IgD-negative memory B cell (primary cell): ENCODE measurements at regions not wholly inside any gene's neighbourhood (a gene's known extent, or its start where the extent isn't known, plus 50 kb on each side); places are given as distances from the start of the nearest gene placed in this dataset.
"Not testable (repeated sequence)": the region's sequence is repeated elsewhere in the genome, so short reads cannot be mapped to it uniquely, and the experiment has no call there.

ENCODE experiments used
- H3K27ac Mint-ChIP-seq, 3 donors: one replicate each; pipeline ENCODE4 v1.8.0; 2020 to 2022; ENCODE audit warnings: mild to moderate bottlenecking in 3 of 3, mixed read lengths in 3 of 3, moderate library complexity in 1 of 3
- H3K27me3 Mint-ChIP-seq: one replicate; pipeline ENCODE4 v1.8.0; 2021; ENCODE audit warnings: mixed read lengths
- H3K36me3 Mint-ChIP-seq: one replicate; pipeline ENCODE4 v1.8.0; 2020; ENCODE audit warnings: mild to moderate bottlenecking, mixed read lengths
- H3K4me1 Mint-ChIP-seq, 3 donors: one replicate each; pipeline ENCODE4 v1.8.0; 2020 to 2022; ENCODE audit warnings: mixed read lengths in 3 of 3, mild to moderate bottlenecking in 1 of 3
- H3K4me3 Mint-ChIP-seq, 4 donors: one replicate each; pipeline ENCODE4 v1.8.0; 2020 to 2022; ENCODE audit warnings: mild to moderate bottlenecking in 4 of 4, mixed read lengths in 4 of 4, moderate library complexity in 3 of 4
- H3K9me3 Mint-ChIP-seq, 3 donors: one replicate each; pipeline ENCODE4 v1.8.0; 2020 to 2021; ENCODE audit warnings: mixed read lengths in 3 of 3, mild to moderate bottlenecking in 1 of 3

DNA sequence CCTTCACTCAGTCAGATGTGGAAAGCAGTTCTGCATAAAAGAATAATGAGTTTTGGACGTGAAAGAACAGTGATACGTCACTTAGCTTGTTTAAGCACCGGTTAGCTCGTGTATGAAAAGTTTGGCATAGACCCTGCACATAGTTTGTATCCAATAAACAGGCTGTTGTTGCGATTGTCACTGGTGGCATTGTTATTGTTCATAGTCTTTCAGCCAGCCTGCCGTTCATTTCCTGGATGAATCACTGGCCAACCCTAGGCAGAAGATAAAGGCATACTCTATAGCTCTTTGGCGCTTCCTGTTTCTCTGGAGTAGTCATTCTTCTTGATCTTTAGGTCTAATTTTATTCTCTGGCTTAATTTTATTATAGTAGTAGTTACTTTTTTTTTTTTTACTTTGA is 57.8 kb upstream of the ANKRD30A start:
- H3K27me3 Mint-ChIP-seq, result no peaks in the 10 kb centered on the region
- H3K36me3 Mint-ChIP-seq, result peaks cover 3% of the 10 kb centered on the region
- H3K4me1 Mint-ChIP-seq, result no peaks in the 10 kb centered on the region
- H3K9me3 Mint-ChIP-seq, result peaks cover 9 to 23% (median 9%) of the 10 kb centered on the region in 3 donors
- no peak overlapping the region for H3K27ac Mint-ChIP-seq
- no peak overlapping the region for H3K4me3 Mint-ChIP-seq

DNA sequence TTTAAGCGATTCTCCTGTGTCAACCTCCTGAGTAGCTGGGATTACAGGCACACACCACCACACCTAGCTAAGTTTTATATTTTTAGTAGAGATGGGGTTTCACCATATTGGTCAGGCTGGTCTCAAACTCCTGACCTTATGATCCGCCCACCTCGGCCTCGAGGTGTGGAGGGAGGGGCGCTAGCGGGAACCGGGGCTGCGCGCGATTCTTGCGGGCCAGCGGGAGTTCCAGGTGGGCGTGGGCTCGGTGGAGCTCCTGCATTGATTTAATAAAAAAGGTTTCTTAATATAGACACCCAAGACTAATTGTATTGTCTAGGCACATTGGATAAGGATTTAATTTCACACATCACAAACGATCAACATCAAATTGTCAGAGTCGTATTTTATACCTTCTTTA is 63.1 kb upstream of the ANKRD30A start:
- H3K36me3 Mint-ChIP-seq, H3K27ac Mint-ChIP-seq, H3K27me3 Mint-ChIP-seq, H3K4me3 Mint-ChIP-seq, H3K4me1 Mint-ChIP-seq: not testable (repeated sequence)
- H3K9me3 Mint-ChIP-seq, result peaks cover 4 to 19% (median 9%) of the 10 kb centered on the region in 3 donors

DNA sequence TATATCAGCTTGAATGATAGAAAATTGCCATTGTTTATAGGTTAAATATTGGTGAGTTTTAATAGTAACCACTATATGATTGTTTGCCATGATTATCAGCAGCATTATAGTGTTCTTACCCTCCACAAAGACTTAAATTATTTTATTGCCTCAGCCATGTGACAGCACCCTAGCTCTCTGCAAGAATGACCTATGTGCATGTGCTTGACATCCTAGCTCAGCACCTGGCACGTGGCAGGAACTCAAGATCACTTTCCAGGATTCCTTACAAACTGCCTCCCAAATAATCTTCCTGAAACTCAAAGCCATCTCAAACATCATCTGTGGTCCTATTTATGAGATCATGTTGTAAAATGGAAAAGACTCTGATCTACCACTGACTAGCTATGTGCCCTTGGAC is 68.1 kb upstream of the ANKRD30A start:
- H3K27ac Mint-ChIP-seq, result no peak overlapping the region
- H3K36me3 Mint-ChIP-seq, result peaks cover 2% of the 10 kb centered on the region
- H3K27me3 Mint-ChIP-seq, result no peaks in the 10 kb centered on the region
- H3K4me1 Mint-ChIP-seq, result peaks cover 0 to 2% (median 0%) of the 10 kb centered on the region in 3 donors
- peaks cover 5 to 13% (median 5%) of the 10 kb centered on the region in 3 donors for H3K9me3 Mint-ChIP-seq
- H3K4me3 Mint-ChIP-seq, result no peak overlapping the region

DNA sequence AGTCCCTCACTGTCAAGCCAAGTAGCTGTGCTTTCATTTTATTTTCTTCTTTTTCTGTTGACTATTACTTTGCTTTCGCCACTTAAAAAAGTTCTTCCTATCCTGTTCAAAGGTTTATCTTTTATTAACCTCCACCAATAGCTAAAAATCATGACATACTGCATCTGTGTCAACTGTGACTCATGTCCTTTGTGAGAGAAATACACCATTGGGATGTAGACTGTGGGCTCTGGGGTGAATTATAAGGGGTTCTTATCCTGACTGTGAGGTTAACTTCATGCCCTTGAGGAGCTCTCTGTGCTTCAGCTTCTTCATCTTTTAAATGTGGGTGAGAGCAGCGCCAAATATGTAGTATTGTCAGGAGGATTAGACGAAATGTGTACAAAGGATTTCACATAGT is 71.9 kb upstream of the ANKRD30A start:
- Mint-ChIP-seq H3K27me3 (no peaks in the 10 kb centered on the region), H3K27ac (no peak overlapping the region), H3K36me3 (no peaks in the 10 kb centered on the region), H3K4me1 (no peaks in the 10 kb centered on the region), H3K4me3 (no peak overlapping the region), H3K9me3 (peaks cover 7 to 10% (median 8%) of the 10 kb centered on the region in 3 donors)

DNA sequence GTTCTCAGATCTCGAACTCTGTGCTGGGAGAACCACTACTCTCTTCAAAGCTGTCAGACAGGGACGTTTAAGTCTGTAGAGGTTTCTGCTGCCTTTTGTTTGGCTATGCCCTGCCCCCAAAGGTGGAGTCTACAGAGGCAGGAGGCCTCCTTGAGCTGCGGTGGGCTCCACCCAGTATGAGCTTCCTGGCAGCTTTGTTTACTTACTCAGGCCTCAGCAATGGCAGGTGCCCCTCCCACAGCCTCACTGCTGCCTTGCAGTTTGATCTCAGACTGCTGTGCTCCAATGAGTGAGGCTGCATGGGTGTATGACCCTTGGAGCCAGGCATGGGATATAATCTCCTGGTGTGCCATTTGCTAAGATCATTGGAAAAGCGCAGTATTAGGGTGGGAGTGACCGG is 75.4 kb upstream of the ANKRD30A start:
- not testable (repeated sequence) for H3K4me1 Mint-ChIP-seq, H3K36me3 Mint-ChIP-seq, H3K4me3 Mint-ChIP-seq, H3K27ac Mint-ChIP-seq, H3K27me3 Mint-ChIP-seq
- H3K9me3 Mint-ChIP-seq, result peaks cover 8 to 13% (median 10%) of the 10 kb centered on the region in 3 donors

DNA sequence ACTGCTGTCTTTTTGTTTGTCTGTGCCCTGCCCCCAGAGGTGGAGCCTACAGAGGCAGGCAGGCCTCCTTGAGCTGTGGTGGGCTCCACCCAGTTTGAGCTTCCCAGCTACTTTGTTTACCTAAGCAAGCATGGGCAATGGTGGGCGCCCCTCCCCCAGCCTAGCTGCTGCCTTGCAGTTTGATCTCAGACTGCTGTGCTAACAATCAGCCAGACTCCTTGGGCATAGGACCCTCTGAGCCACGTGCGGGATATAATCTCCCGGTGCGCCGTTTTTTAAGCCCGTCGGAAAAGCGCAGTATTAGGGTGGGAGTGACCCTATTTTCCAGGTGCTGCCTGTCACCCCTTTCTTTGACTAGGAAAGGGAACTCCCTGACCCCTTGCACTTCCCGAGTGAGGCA is 81.1 kb upstream of the ANKRD30A start:
- H3K4me1 Mint-ChIP-seq, H3K36me3 Mint-ChIP-seq, H3K4me3 Mint-ChIP-seq, H3K27me3 Mint-ChIP-seq, H3K27ac Mint-ChIP-seq: not testable (repeated sequence)
- peaks cover 0 to 10% (median 9%) of the 10 kb centered on the region in 3 donors for H3K9me3 Mint-ChIP-seq

DNA sequence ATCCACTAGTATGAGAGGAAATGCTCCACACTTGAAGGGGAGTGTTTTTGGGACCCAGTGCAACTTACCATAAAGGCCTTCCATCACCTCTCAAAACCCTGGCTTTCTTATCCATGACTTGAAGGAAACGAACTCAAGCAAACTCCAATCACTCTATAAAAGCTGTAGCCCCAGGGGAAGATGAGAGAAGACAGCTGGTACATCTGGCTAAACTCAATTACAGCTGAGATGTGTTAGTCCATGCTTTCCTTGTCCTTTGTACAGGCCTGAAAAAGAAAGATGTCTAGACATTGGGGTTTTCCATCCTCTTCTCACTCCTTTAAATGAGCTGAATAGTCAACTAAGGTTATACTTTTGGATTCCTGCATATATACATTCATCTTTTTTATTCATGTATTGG is 89.5 kb upstream of the ANKRD30A start:
- Mint-ChIP-seq H3K4me1 (no peaks in the 10 kb centered on the region), H3K4me3 (no peak overlapping the region), H3K27me3 (no peaks in the 10 kb centered on the region), H3K27ac (no peak overlapping the region), H3K9me3 (peaks cover 0 to 5% (median 3%) of the 10 kb centered on the region in 3 donors), H3K36me3 (no peaks in the 10 kb centered on the region)

DNA sequence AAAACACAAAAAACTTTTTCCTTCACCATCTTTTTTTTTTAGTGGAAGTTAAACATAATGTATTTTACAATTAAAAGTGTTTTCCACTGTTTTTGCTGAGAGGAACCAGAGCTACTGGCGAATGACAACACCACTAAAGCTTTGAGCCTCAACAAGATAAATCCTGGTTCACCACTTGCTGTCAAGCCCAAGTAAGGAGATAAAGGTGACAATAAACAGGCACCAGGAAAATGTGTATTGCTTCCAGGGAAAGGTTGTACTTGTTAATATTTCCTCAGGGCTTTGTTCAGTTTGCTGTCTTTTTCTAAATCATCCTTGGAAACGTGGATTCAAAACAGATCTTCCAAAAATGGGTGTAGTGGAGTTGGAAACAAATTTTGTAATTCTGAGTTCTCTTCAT is 109.9 kb upstream of the ANKRD30A start:
- H3K4me3 Mint-ChIP-seq, result no peak overlapping the region
- H3K36me3 Mint-ChIP-seq, result no peaks in the 10 kb centered on the region
- no peak overlapping the region for H3K27ac Mint-ChIP-seq
- peaks cover 2 to 19% (median 7%) of the 10 kb centered on the region in 3 donors for H3K9me3 Mint-ChIP-seq
- H3K27me3 Mint-ChIP-seq, result no peaks in the 10 kb centered on the region
- H3K4me1 Mint-ChIP-seq, result no peaks in the 10 kb centered on the region

DNA sequence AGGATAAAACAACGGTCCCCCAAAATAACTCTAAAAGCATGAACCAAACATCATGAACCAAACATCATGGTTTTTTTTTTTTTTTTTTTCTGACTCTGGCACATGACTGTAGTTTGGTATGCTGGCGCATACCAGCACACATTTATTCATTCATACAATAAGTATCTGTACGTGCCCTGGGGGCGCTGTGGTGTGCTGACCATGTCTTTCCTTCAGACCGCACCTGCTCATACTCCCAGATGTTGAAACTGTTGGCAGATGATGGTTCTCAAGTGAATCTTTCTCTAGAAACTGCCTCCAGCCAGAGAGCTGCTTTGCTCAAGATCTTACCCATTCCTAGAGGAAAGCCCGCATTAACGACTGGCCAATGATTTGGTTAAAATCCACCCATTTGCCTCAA is 114.7 kb upstream of the ANKRD30A start:
- Mint-ChIP-seq H3K27ac (no peak overlapping the region), H3K27me3 (no peaks in the 10 kb centered on the region), H3K4me1 (no peaks in the 10 kb centered on the region), H3K4me3 (no peak overlapping the region), H3K36me3 (no peaks in the 10 kb centered on the region), H3K9me3 (peaks cover 0 to 19% (median 7%) of the 10 kb centered on the region in 3 donors)

DNA sequence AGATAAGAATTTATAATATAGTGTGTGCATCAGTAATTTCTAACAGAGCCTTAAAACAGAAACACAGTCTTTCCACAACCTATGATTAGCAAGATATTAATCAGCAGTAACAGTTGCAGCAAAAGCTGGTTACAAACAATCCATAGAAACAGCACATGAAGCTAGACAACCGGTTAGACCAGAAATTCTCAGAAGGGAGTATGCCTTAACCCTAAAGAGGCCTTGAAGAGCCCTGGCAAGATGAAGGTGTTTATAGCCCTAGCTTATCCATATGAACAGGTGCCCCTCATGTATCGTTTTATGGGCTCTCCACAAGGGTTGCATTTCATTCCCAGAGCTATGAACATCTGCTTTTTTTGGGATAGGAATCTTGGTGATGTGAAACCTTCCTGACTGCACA is 117.1 kb upstream of the ANKRD30A start:
- H3K4me1 Mint-ChIP-seq, H3K27ac Mint-ChIP-seq, H3K27me3 Mint-ChIP-seq, H3K4me3 Mint-ChIP-seq, H3K36me3 Mint-ChIP-seq: not testable (repeated sequence)
- peaks cover 0 to 11% (median 7%) of the 10 kb centered on the region in 3 donors for H3K9me3 Mint-ChIP-seq

DNA sequence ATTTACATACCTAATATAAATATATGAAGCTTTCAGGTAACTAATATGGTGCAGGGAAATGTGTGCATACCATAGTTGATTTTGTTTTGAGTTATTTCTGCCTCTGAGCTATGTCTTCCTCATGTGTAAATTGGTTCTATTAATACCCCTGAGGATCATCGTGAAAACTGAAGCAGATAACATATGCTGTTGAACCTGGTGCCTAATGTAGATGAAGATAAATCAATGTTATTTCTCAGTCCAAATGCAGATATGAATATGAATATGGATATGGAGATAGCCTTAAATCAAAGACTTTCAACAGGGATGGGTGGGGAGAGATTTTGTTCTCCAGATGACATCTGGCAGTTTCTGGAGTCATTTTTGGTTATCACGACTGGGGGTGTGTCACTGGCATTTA is 122.3 kb upstream of the ANKRD30A start:
- H3K9me3 Mint-ChIP-seq, result peaks cover 0 to 3% (median 2%) of the 10 kb centered on the region in 3 donors
- peaks cover 0 to 1% (median 0%) of the 10 kb centered on the region in 3 donors for H3K4me1 Mint-ChIP-seq
- no peak overlapping the region for H3K4me3 Mint-ChIP-seq
- H3K27ac Mint-ChIP-seq, result no peak overlapping the region
- H3K27me3 Mint-ChIP-seq, result no peaks in the 10 kb centered on the region
- no peaks in the 10 kb centered on the region for H3K36me3 Mint-ChIP-seq

DNA sequence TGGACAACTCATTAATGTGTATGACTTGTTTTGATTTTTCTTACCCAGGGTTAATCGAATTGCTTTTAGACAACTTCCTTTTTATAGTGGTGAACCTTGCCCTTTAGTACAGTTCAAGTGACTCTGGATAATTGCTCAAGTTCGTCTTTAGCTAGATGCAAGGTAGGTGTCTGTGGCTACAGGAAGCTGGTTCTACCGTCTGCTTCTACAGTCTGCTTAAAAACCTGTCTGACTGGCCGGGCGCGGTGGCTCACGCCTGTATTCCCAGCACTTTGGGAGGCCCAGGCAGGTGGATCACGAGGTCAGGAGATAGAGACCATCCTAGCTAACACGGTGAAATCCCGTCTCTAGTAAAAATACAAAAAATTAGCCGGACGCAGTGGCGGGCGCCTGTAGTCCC is 129.6 kb upstream of the ANKRD30A start:
- not testable (repeated sequence) for H3K9me3 Mint-ChIP-seq

DNA sequence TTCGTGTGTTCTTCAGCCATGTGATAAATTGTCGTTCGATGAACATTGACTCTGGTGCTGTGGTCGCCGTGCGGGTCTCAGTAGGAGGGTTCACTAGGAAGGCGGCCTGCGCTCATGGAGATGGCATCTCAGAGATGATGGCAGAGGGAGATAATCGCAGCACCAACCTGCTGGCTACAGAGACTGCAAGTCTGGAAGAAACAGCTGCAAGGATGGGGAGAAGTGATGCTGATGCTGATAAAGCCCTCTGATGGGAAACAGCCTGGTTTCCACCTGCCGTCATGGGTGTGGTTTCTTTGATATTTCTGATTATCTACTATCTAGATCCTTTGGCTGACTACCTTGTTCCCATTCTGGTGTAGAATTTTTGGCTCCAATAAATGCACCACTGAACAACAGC is 130.5 kb upstream of the ANKRD30A start:
- Mint-ChIP-seq H3K4me1 (no peaks in the 10 kb centered on the region), H3K4me3 (no peak overlapping the region), H3K27ac (no peak overlapping the region), H3K9me3 (peaks cover 0 to 6% (median 6%) of the 10 kb centered on the region in 3 donors), H3K36me3 (no peaks in the 10 kb centered on the region), H3K27me3 (no peaks in the 10 kb centered on the region)

More for the DNA sequence above, 129.6 kb upstream of the ANKRD30A start:
- not testable (repeated sequence) for H3K4me3 Mint-ChIP-seq, H3K27ac Mint-ChIP-seq, H3K36me3 Mint-ChIP-seq, H3K27me3 Mint-ChIP-seq, H3K4me1 Mint-ChIP-seq

DNA sequence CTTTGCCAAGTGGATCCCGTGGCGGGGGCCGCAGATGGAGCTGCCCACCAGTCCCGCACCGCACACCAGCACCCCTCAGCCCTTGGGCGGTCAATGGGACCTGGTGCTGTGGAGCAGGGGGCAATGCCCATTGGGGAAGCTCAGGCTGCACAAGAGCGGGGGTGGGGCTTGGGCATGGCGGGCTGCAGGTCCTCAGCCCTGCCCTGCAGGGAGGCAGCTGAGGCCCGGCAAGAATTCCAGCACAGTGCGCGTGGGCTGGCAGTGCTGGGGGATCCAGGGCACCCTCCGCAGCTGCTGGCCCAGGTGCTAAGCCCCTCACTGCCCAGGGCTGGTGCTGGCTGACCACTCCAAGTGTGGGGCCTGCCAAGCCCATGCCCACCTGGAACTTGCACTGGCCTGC is 136.2 kb upstream of the ANKRD30A start:
- Mint-ChIP-seq H3K27ac (no peak overlapping the region), H3K27me3 (no peaks in the 10 kb centered on the region), H3K9me3 (peaks cover 2 to 6% (median 4%) of the 10 kb centered on the region in 3 donors), H3K4me1 (no peaks in the 10 kb centered on the region), H3K36me3 (no peaks in the 10 kb centered on the region), H3K4me3 (no peak overlapping the region)

DNA sequence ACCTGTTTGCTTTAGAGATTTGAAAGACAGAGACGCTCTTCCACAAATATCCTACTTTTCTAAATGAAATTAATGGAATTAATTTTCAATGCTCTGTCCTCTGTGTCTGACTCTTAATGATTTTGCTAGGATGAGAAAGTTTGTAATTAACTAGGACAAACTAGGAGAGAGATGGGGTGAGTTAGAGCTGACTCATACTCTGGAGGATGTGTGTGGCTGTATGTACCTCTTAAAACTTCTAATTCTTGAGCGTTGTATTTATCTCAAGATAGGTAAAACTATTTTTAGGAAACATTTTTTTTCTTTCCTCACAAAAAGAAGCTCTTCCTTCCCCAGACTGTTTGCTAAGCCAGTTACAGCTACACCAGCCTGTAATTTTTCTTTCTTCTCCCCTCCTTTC is 178.8 kb upstream of the ANKRD30A start:
- no peak overlapping the region for H3K27ac Mint-ChIP-seq
- H3K4me1 Mint-ChIP-seq, result no peaks in the 10 kb centered on the region
- H3K36me3 Mint-ChIP-seq, result no peaks in the 10 kb centered on the region
- peaks cover 2 to 4% (median 3%) of the 10 kb centered on the region in 3 donors for H3K9me3 Mint-ChIP-seq
- H3K4me3 Mint-ChIP-seq, result no peak overlapping the region
- no peaks in the 10 kb centered on the region for H3K27me3 Mint-ChIP-seq

DNA sequence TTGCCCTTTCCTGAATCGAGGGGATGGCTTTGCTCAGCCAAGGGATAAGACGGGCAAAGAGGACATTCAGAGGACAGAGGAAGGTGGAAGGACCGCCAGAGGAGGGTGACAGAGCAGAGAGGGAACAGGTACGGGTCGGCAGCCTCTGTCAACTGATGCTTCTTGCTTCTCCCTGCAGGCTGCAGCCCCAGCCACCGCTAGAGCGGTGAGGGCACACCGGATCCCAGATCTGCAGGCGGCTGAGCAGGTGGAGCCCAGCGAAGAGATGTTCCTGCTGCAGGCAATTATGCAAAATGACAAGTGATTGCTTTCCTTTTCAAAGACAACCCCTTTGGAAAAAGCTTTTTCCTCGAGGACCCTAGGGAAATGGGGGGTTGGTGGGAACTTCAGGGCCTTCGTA is 181.9 kb upstream of the ANKRD30A start:
- Mint-ChIP-seq H3K9me3 (peaks cover 0 to 4% (median 2%) of the 10 kb centered on the region in 3 donors), H3K27me3 (no peaks in the 10 kb centered on the region), H3K4me3 (no peak overlapping the region), H3K4me1 (no peaks in the 10 kb centered on the region), H3K36me3 (no peaks in the 10 kb centered on the region), H3K27ac (peak overlapping the region in 1 of 3 donors; percentile 50)

DNA sequence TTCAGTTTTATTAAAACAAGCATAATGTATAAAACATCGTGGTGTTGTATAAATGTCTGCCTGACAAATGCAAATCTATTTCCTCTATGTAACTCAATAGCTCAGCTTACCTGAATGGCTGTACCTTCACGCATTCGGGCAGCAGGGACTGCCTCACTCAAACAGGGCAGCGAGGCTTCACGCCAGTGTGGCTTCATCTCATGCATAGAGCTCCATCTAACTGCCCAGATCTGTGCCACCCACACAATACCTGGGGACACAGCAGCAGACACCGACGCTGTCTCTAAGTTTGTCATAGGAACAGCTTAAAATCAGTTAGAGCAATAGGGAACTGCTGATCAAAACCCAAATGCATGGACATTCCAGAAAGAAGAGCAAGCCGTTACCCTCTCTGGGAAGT is 182.8 kb upstream of the ANKRD30A start:
- Mint-ChIP-seq H3K4me1 (no peaks in the 10 kb centered on the region), H3K27ac (no peak overlapping the region), H3K27me3 (no peaks in the 10 kb centered on the region), H3K36me3 (no peaks in the 10 kb centered on the region), H3K4me3 (no peak overlapping the region), H3K9me3 (peaks cover 0 to 4% (median 2%) of the 10 kb centered on the region in 3 donors)
